ENCODE measurements at regions not wholly inside any gene's neighbourhood (a gene's known extent, or its start where the extent isn't known, plus 50 kb on each side); places are given as distances from the start of the nearest gene placed in this dataset.

GRCh38 chr11:70742553-70743291 lies 344.4 kb downstream of the CTTN start:
- DNase-seq (ENCODE audit: low spot score) = no peak

DNA sequence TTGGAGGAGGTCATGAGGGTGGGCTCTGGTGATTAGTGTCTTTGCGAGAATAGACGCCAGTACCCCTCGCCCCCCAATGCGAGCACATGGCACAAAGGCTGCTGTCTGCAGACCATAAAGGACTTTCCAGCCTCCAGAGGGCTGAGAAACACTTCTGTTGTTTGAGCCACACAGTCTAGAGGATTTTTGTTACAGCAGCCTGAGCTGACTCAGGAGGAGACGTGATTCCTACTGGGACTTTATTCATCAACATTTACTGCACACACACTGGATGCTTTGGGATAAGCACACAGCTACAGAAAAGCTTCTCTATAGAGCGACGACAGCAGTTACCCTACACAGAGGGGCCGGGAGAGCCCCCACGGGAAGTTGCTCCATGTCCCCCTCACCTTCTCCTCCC lies 345.0 kb downstream of the CTTN start:
- DNase-seq (ENCODE audit: low spot score) = no peak

DNA sequence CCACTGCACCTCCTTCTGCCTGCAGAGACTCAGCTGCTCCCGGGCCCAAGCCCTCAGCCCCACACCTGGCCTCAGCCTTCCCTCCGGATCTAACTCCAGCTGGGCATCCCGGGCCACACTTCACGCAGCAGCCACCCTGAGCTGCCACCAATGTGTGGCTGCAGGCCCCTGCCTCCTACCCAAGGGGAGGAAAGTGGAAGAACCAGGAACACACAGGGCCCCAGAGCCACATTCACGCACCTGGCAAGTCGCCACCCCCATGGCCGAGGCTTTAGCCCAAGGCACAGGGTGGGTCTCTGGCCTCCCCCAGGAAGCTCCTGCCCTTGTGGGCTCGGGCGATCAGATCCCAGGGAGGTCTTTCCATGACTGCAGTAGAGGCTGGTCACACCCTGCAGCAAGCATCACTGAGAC lies 345.6 kb downstream of the CTTN start:
- no peak for DNase-seq (ENCODE audit: low spot score)

GRCh38 chr11:70744396-70745185 lies 346.3 kb downstream of the CTTN start:
- no peak for DNase-seq (ENCODE audit: low spot score)

GRCh38 chr11:70745451-70745850 lies 347.1 kb downstream of the CTTN start:
- no peak for DNase-seq (ENCODE audit: low spot score)

GRCh38 chr11:70745941-70746340 lies 347.6 kb downstream of the CTTN start:
- DNase-seq (ENCODE audit: low spot score) = no peak

GRCh38 chr11:70746351-70746750 lies 348.0 kb downstream of the CTTN start:
- no peak for DNase-seq (ENCODE audit: low spot score)

GRCh38 chr11:70747285-70747684 lies 349.0 kb downstream of the CTTN start:
- DNase-seq (ENCODE audit: low spot score) = peak; percentile 50

GRCh38 chr11:70747921-70748320 lies 349.6 kb downstream of the CTTN start:
- DNase-seq (ENCODE audit: low spot score) = no peak

- DNase-seq (ENCODE audit: low spot score) = no peak
These were observed 352.9 kb downstream of the CTTN start for GRCh38 chr11:70751142-70751734.

DNA sequence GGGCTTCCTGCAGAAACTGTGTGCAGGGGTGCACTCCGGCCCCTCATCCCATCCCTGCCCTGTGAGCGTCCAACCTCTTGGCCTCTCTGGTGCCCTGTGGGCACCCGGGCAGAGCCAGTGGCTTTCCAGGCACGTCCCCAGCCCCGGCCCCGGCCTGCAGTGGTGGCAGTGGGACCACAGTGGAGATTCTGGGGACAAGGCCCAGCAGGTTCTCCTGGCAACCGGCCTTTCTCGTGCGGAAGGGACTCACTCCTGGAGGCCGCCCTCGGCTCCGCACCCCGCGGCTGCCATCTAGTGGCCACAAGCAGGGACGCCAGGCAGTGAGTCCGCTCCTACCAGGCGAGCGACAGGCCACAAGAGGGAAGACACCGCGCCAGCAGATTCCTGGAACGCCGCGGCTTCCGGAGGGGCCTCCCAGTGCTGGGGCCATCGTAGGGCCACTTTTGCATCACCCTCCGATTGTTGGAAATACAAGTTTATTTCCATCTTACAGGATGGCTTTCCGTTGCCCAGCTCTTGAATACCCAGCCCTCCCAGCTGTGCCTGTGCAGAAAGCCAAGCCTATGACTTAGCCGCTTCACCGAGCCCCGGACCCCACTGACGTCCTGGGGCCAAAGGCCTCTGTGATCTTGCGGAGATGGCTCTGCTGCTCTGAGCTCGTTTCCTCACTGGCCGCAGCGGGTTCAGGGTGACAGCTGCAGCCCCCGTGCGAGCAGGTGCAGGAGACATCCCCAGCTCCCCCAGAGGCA lies 357.3 kb downstream of the CTTN start:
- DNase-seq (ENCODE audit: low spot score) = peak; percentile 94

DNA sequence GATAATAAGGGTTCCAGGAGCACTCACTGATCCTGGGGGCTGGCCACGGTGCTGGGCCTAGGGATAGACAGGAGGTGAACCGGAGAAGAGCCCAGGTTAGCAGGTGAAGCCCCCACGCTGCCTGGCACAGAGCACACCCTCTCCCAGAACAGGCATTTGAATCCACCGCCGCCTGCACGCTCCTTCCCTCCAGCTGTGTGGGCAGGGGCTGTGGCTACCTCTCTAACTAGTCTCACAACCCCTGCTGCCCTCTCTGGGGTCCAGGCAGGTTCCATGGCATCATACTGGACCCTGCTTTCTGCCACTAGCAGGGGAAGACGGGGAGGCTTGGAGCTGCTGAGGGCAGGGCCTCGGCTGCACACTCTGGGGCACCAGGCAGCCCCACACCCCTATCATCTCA lies 358.0 kb downstream of the CTTN start:
- DNase-seq (ENCODE audit: low spot score) = no peak

GRCh38 chr11:70756756-70757155 lies 358.4 kb downstream of the CTTN start:
- DNase-seq (ENCODE audit: low spot score) = no peak

DNA sequence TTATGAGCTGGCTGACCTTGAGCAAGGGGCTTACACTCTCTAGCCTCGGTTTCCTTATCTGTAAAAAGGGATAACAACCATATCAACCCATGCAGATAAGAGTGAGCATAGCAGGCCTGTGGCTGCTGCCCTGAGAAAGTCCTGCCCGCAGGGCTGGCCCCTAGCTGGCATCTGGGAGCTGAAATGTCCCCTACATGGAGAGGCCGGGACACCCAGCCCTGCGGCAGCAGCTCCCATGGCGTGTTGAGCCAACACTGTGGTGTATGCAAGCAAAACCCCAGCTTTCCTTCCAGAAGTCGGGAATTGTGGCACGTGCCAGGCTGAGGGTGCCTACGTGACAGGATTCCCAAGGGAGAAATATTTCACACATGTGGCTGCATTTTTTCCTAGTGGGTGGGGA lies 358.9 kb downstream of the CTTN start:
- no peak for DNase-seq (ENCODE audit: low spot score)

GRCh38 chr11:70758206-70758605 lies 359.9 kb downstream of the CTTN start:
- DNase-seq (ENCODE audit: low spot score) = no peak

DNA sequence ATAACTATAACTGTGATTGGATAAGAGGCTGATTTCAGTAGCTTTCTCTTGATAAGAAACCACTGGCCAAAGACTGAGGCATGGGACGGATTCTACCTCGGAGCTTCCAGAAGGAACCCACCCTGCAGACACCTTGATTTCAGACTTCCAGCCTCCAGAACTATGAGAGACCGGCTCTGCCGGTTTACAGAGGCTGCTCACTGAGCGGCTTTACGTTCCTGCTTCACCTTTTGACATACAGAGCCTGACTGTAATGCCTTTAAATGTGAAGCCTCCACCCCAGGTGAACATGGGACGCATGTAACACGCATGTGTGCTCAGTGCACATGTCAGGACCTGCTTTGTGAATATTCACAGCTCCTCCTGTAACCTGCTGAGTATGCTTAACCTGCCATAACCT lies 361.5 kb downstream of the CTTN start:
- no peak for DNase-seq (ENCODE audit: low spot score)

DNA sequence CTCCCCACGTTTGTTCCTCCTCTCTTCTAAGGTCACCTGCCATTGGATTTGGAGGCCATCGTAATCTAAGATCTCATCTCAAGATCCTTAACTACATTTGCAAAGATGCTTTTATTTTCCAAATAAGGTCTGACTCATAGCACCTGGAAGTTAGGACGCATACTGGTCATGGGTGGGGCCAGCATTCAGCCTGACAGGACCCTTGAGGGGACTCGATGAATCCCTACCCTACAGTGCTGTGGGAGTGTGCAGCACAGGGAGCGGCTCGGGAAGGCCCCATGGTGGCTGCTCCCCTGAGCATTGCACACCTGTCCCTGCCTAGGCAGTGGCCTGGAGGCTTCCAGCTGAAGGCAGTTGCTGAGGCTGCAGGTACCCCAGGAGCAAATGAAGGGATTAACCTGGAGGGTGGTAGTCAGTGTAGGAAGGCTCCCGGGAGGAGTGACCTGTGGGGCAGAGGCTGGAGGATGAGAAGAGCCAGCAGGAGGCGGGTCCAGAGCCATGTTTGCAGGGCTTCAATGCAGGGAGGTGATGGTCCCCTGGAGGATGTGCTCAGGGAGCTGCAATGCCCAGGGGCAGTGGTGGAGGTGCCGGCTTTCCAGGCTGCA lies 362.2 kb downstream of the CTTN start:
- no peak for DNase-seq (ENCODE audit: low spot score)

- DNase-seq (ENCODE audit: low spot score) = no peak
These were observed 363.0 kb downstream of the CTTN start for GRCh38 chr11:70761094-70761907.

- no peak for DNase-seq (ENCODE audit: low spot score)
These were observed 363.6 kb downstream of the CTTN start for GRCh38 chr11:70761908-70762337.

DNA sequence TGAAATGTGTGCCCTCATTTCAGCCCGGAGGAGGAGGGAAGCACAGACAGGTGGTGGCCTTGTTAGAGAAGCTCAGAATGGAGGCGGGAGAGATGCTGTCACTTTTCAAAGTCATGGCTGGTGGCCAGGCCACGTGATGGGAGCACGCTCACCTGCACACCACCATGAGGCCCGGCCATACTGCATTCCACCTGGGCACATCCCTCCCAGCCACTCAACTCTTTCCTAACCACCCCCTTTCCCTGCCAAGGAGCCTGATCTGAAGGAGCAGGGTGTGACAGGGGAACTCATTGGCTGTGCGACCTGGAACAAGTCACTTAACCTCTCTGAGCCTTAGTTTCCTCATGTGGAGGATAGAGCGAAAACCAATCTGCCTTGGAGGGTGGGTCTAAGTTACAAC lies 364.5 kb downstream of the CTTN start:
- no peak for DNase-seq (ENCODE audit: low spot score)

DNA sequence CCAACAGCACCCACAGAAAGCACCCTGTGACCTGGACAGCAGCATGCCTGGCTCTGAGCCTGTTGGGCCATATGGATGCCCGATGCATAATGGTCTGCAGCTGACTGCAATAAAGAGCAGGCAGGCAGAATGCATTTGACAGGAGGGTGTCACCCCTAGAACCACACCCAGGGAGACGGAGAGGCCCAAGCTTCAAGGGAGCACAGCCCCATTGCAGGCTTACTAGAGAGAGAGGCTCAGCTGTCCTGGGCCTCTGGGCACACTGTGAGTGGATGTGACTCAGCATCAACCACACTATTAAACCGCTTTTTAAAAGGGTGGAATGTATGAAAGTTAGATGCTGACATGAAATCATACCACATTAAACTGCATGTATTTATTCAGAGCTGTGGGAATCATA lies 365.3 kb downstream of the CTTN start:
- peak; percentile 77 for DNase-seq (ENCODE audit: low spot score)

All from AG08396 (cell line).